ENCODE measurements at regions not wholly inside any gene's neighbourhood (a gene's known extent, or its start where the extent isn't known, plus 50 kb on each side); places are given as distances from the start of the nearest gene placed in this dataset.
"Not testable (repeated sequence)": the region's sequence is repeated elsewhere in the genome, so short reads cannot be mapped to it uniquely, and the experiment has no call there.

- H3K36me3 Mint-ChIP-seq (ENCODE audit: low read depth), result peaks cover 6% of the 10 kb centered on the region
- no peaks in the 10 kb centered on the region for H3K36me3 ChIP-seq (ENCODE audit: control insufficient read depth, insufficient read depth, low read length)
These were observed 222.4 kb upstream of the TNC start for GRCh38 chr9:115340314-115340713.

GRCh38 chr9:115341426-115341825 is 223.5 kb upstream of the TNC start:
- H3K4me3 ChIP-seq (ENCODE audit: low read length), result no peak overlapping the region
- Mint-ChIP-seq H3K27me3 (ENCODE audit: insufficient read depth) (no peaks in the 10 kb centered on the region), H3K4me1 (peaks cover 8% of the 10 kb centered on the region), H3K36me3 (ENCODE audit: low read depth) (peaks cover 6% of the 10 kb centered on the region), H3K27ac (no peak overlapping the region), H3K4me3 (no peak overlapping the region), H3K9me3 (peaks cover 5% of the 10 kb centered on the region)
- DNase-seq, result no peak
- no peaks in the 10 kb centered on the region for H3K4me1 ChIP-seq (ENCODE audit: control insufficient read depth, insufficient read depth, low read length)
- no peak for TF ChIP-seq CTCF (conservative IDR thresholded peaks at IDR 0.05)
- H3K9me3 ChIP-seq (ENCODE audit: control insufficient read depth, low read length), result peaks cover 5% of the 10 kb centered on the region
- H3K27ac ChIP-seq (ENCODE audit: low read depth, low read length), result no peak overlapping the region
- H3K9ac ChIP-seq (ENCODE audit: extremely low read depth, low read length, poor library complexity, severe bottlenecking), result no peak overlapping the region
- H3K27me3 ChIP-seq (ENCODE audit: control insufficient read depth, insufficient read depth, low read length, poor library complexity, severe bottlenecking), result no peaks in the 10 kb centered on the region
- H3K36me3 ChIP-seq (ENCODE audit: control insufficient read depth, insufficient read depth, low read length), result no peaks in the 10 kb centered on the region
- WGBS, 2 experiments (ENCODE audit: insufficient coverage in 1 of 2, insufficient read length in 1 of 2), result 92% methylated on average over 3 of the region's 3 CpGs; no CpG with 5 or more reads in 1 of the 2 experiments

More at GRCh38 chr9:115340314-115340713, 222.4 kb upstream of the TNC start:
- H3K4me3 Mint-ChIP-seq, result no peak overlapping the region
- DNase-seq, result peak; percentile 45
- no peak overlapping the region for H3K27ac Mint-ChIP-seq
- Histone ChIP-seq H3K9me3 (ENCODE audit: control insufficient read depth, low read length) (peaks cover 13% of the 10 kb centered on the region), H3K4me1 (ENCODE audit: control insufficient read depth, insufficient read depth, low read length) (no peaks in the 10 kb centered on the region), H3K4me3 (ENCODE audit: low read length) (no peak overlapping the region), H3K9ac (ENCODE audit: extremely low read depth, low read length, poor library complexity, severe bottlenecking) (no peak overlapping the region), H3K27me3 (ENCODE audit: control insufficient read depth, insufficient read depth, low read length, poor library complexity, severe bottlenecking) (no peaks in the 10 kb centered on the region), H3K27ac (ENCODE audit: low read depth, low read length) (no peak overlapping the region)
- H3K9me3 Mint-ChIP-seq, result peaks cover 9% of the 10 kb centered on the region
- no peaks in the 10 kb centered on the region for H3K27me3 Mint-ChIP-seq (ENCODE audit: insufficient read depth)
- no peak for TF ChIP-seq CTCF (conservative IDR thresholded peaks at IDR 0.05)
- H3K4me1 Mint-ChIP-seq, result peaks cover 8% of the 10 kb centered on the region
- WGBS, 2 experiments (ENCODE audit: insufficient coverage in 1 of 2, insufficient read length in 1 of 2), result 85 to 94% methylated on average over 3 to 5 of the region's 5 CpGs

GRCh38 chr9:115347776-115348175 is 229.8 kb upstream of the TNC start:
- DNase-seq, result peak; percentile 68
- H3K4me3 Mint-ChIP-seq; H3K4me3 ChIP-seq (ENCODE audit: low read length); H3K27me3 Mint-ChIP-seq (ENCODE audit: insufficient read depth); H3K4me1 Mint-ChIP-seq; H3K36me3 ChIP-seq (ENCODE audit: control insufficient read depth, insufficient read depth, low read length); H3K27ac ChIP-seq (ENCODE audit: low read depth, low read length); H3K27ac Mint-ChIP-seq; H3K27me3 ChIP-seq (ENCODE audit: control insufficient read depth, insufficient read depth, low read length, poor library complexity, severe bottlenecking); H3K4me1 ChIP-seq (ENCODE audit: control insufficient read depth, insufficient read depth, low read length); H3K9ac ChIP-seq (ENCODE audit: extremely low read depth, low read length, poor library complexity, severe bottlenecking): not testable (repeated sequence)
- peak; percentile 53 for TF ChIP-seq CTCF (conservative IDR thresholded peaks at IDR 0.05)
- peaks cover 22% of the 10 kb centered on the region for H3K9me3 Mint-ChIP-seq
- WGBS, 2 experiments (ENCODE audit: insufficient coverage in 1 of 2, insufficient read length in 1 of 2), result 95 to 100% methylated on average over 2 of the region's 2 CpGs
- peaks cover 30% of the 10 kb centered on the region for H3K36me3 Mint-ChIP-seq (ENCODE audit: low read depth)
- peaks cover 12% of the 10 kb centered on the region for H3K9me3 ChIP-seq (ENCODE audit: control insufficient read depth, low read length)

- H3K27ac Mint-ChIP-seq; H3K27me3 ChIP-seq (ENCODE audit: control insufficient read depth, insufficient read depth, low read length, poor library complexity, severe bottlenecking); H3K4me3 ChIP-seq (ENCODE audit: low read length); H3K27ac ChIP-seq (ENCODE audit: low read depth, low read length); H3K4me1 ChIP-seq (ENCODE audit: control insufficient read depth, insufficient read depth, low read length); H3K9ac ChIP-seq (ENCODE audit: extremely low read depth, low read length, poor library complexity, severe bottlenecking); DNase-seq; H3K4me1 Mint-ChIP-seq; H3K4me3 Mint-ChIP-seq; H3K27me3 Mint-ChIP-seq (ENCODE audit: insufficient read depth); H3K36me3 ChIP-seq (ENCODE audit: control insufficient read depth, insufficient read depth, low read length): not testable (repeated sequence)
- peaks cover 22% of the 10 kb centered on the region for H3K9me3 Mint-ChIP-seq
- H3K9me3 ChIP-seq (ENCODE audit: control insufficient read depth, low read length), result peaks cover 12% of the 10 kb centered on the region
- 95 to 100% methylated on average over 2 to 3 of the region's 3 CpGs for WGBS, 2 experiments (ENCODE audit: insufficient coverage in 1 of 2, insufficient read length in 1 of 2)
- peaks cover 30% of the 10 kb centered on the region for H3K36me3 Mint-ChIP-seq (ENCODE audit: low read depth)
These were observed 231.0 kb upstream of the TNC start for GRCh38 chr9:115348936-115349335.

Data from endodermal cell (in vitro differentiated cells).